Endothelial cell of umbilical vein (primary cell): ENCODE measurements at regions not wholly inside any gene's neighbourhood (a gene's known extent, or its start where the extent isn't known, plus 50 kb on each side); places are given as distances from the start of the nearest gene placed in this dataset.

Experiments used
- BruUV-seq: library from RNA; stranded (reverse); fragments of 400-500 nt; replicated peaks from 2 replicates; lab custom pipeline; 2021; lab: Mats Ljungman, UMichigan
- CTCF ChIA-PET: fragments of 300-600, 350-600 bp; sonication (Branson Sonifier 250); formaldehyde crosslinking; loops from one replicate; lab custom pipeline; 2021; ENCODE audit warnings: antibody characterized with exemption, inconsistent platforms; lab: Charles Lee
- POLR2A ChIA-PET: fragments of 300-600, 350-600 bp; sonication (Branson Sonifier 250); formaldehyde crosslinking; loops from one replicate; lab custom pipeline; 2021; ENCODE audit warnings: antibody characterized with exemption, inconsistent platforms; lab: Charles Lee
- DNase-seq: peaks from one replicate; pipeline ENCODE4 v3.0.0-alpha.2; 2011; ENCODE audit warnings: low read depth, low spot score
- FAIRE-seq: peaks from 2 replicates; lab custom pipeline; 2011; peaks lifted over from hg19 to GRCh38; lab: Jason Lieb, UNC
- H2AFZ ChIP-seq: 2 replicates; pipeline ENCODE4 v1.6.0; 2012; ENCODE audit warnings: low read depth, low read length, control low read depth, inconsistent platforms
- H3K27ac ChIP-seq: 2 replicates; pipeline ENCODE4 v1.5.1; 2011; ENCODE audit warnings: low read depth, mild to moderate bottlenecking, control low read depth, low read length, moderate library complexity; ENCODE audit not compliant: insufficient read depth
- H3K27me3 ChIP-seq, 2 experiments: 2 replicates each; pipeline versions ENCODE4 v1.6.0 to v1.6.1; 2011; ENCODE audit warnings: low read length in 2 of 2, mixed read lengths in 1 of 2; ENCODE audit not compliant: control insufficient read depth in 2 of 2, insufficient read depth in 2 of 2
- H3K36me3 ChIP-seq, 2 experiments: 2 replicates in 1 of 2; 3 replicates in 1 of 2; pipeline ENCODE4 v1.5.1; 2011; ENCODE audit warnings: low read length in 2 of 2, mild to moderate bottlenecking in 1 of 2, moderate library complexity in 1 of 2; ENCODE audit not compliant: control insufficient read depth in 2 of 2, insufficient read depth in 2 of 2; ENCODE audit errors: extremely low read depth in 1 of 2
- H3K4me1 ChIP-seq: 3 replicates; pipeline ENCODE4 v1.5.1; 2011; ENCODE audit warnings: mild to moderate bottlenecking, low read length; ENCODE audit not compliant: control insufficient read depth, insufficient read depth; ENCODE audit errors: extremely low read depth
- H3K4me2 ChIP-seq: 2 replicates; pipeline ENCODE4 v1.6.1; 2011; ENCODE audit warnings: low read length, control low read depth, mixed read lengths; ENCODE audit not compliant: insufficient read depth
- H3K4me3 ChIP-seq, 3 experiments: fragments of 200-600 bp in 1 of 3; sonication (generic), shearing (Covaris generic) in 1 of 3; replicated peaks in 1 of 3; 2 replicates each; pipeline ENCODE4 v1.5.1; 2011 to 2016; ENCODE audit warnings: control low read depth in 3 of 3, low read length in 3 of 3, mild to moderate bottlenecking in 2 of 3, inconsistent platforms in 1 of 3, low read depth in 1 of 3, moderate library complexity in 1 of 3; ENCODE audit not compliant: insufficient read depth in 1 of 3
- H3K79me2 ChIP-seq: 2 replicates; pipeline ENCODE4 v1.6.0; 2012; ENCODE audit warnings: low read length, inconsistent platforms; ENCODE audit not compliant: control insufficient read depth, insufficient read depth
- H3K9ac ChIP-seq: replicated peaks from 2 replicates; pipeline ENCODE3; 2011; ENCODE audit warnings: low read length, control low read depth; ENCODE audit not compliant: insufficient read depth; ENCODE audit errors: extremely low read depth
- H3K9me1 ChIP-seq: replicated peaks from 3 replicates; pipeline ENCODE4 v1.6.0; 2011; ENCODE audit warnings: mild to moderate bottlenecking, low read length; ENCODE audit not compliant: control insufficient read depth, insufficient read depth; ENCODE audit errors: extremely low read depth
- H3K9me3 ChIP-seq: replicated peaks from 2 replicates; pipeline ENCODE4 v1.5.1; 2012; ENCODE audit warnings: low read length, inconsistent platforms; ENCODE audit not compliant: control insufficient read depth, insufficient read depth
- H4K20me1 ChIP-seq: replicated peaks from 2 replicates; pipeline ENCODE3; 2011; ENCODE audit warnings: mild to moderate bottlenecking, low read length; ENCODE audit not compliant: control insufficient read depth, insufficient read depth; ENCODE audit errors: extremely low read depth
- CTCF ChIP-seq, 2 donors: IDR thresholded peaks; 1 replicate in 1 of 2; 2 replicates in 1 of 2; pipeline ENCODE4 v1.5.1; 2011; ENCODE audit warnings: low read length in 2 of 2, mild to moderate bottlenecking in 2 of 2, moderate library complexity in 2 of 2, control low read depth in 1 of 2, inconsistent platforms in 1 of 2, low read depth in 1 of 2; ENCODE audit not compliant: insufficient read depth in 1 of 2; ENCODE audit errors: extremely low read depth in 1 of 2
- EZH2 ChIP-seq: IDR thresholded peaks from 2 replicates; pipeline ENCODE4 v1.6.1; 2012; ENCODE audit warnings: borderline replicate concordance, low read depth, mild to moderate bottlenecking, moderate library complexity, low read length, inconsistent platforms; ENCODE audit not compliant: severe bottlenecking
- FOS ChIP-seq: IDR thresholded peaks from 2 replicates; pipeline ENCODE4 v1.6.1; 2011; ENCODE audit warnings: mild to moderate bottlenecking, low read length, moderate library complexity, borderline replicate concordance; ENCODE audit not compliant: insufficient read depth
- GATA2 ChIP-seq: IDR thresholded peaks from 2 replicates; pipeline ENCODE4 v1.7.0; 2011; ENCODE audit warnings: low read depth, mild to moderate bottlenecking, moderate library complexity, mixed read lengths, low read length; ENCODE audit not compliant: insufficient read length, insufficient read depth
- JUN ChIP-seq: IDR thresholded peaks from 2 replicates; pipeline ENCODE4 v1.6.1; 2011; ENCODE audit warnings: borderline replicate concordance, low read depth; ENCODE audit not compliant: insufficient read length, insufficient read depth
- MAX ChIP-seq: IDR thresholded peaks from 2 replicates; pipeline ENCODE4 v1.6.1; 2011; ENCODE audit not compliant: insufficient read depth, insufficient read length
- MYC ChIP-seq: IDR thresholded peaks from one replicate; pipeline ENCODE4 v1.6.1; 2011; ENCODE audit warnings: mild to moderate bottlenecking, low read depth, low read length
- POLR2A ChIP-seq: IDR thresholded peaks from 2 replicates; pipeline ENCODE4 v1.6.1; 2012; ENCODE audit warnings: low read depth, mild to moderate bottlenecking, control low read depth, low read length
- POLR2AphosphoS5 ChIP-seq: IDR thresholded peaks from 2 replicates; pipeline ENCODE4 v1.6.1; 2012; ENCODE audit warnings: low read depth, mild to moderate bottlenecking, control low read depth, low read length, moderate library complexity; ENCODE audit not compliant: insufficient read depth
- dilution Hi-C: fragments of 300-500 bp; cut with MboI; formaldehyde crosslinking; loops from one replicate; pipeline ENCODE4 v1.15.0; 2019; ENCODE audit warnings: low sequenced_read_pairs; ENCODE audit not compliant: extremely low pct_ligation_motif_present
- intact Hi-C: fragments of 100-400 bp; cut with micrococcal nuclease; formaldehyde crosslinking; loops from one replicate; pipeline ENCODE4 v1.10.0; 2022

GRCh38 chr18:78784861-78785260 is 194.8 kb upstream of the SALL3 start:
- Histone ChIP-seq H2AFZ (no peak overlapping the region), H3K36me3 (no peaks in the 10 kb centered on the region), H3K4me2 (no peak overlapping the region), H3K27me3 (no peaks in the 10 kb centered on the region), H3K9me3 (peaks cover 8% of the 10 kb centered on the region), H3K27ac (no peak overlapping the region), H3K4me1 (no peaks in the 10 kb centered on the region), H3K9me1 (no peaks in the 10 kb centered on the region), H4K20me1 (no peaks in the 10 kb centered on the region), H3K79me2 (no peaks in the 10 kb centered on the region), H3K9ac (no peak overlapping the region), H3K4me3 (no peak overlapping the region)
- no peak for FAIRE-seq
- intact Hi-C loops = no loop called here
- dilution Hi-C loops = no loop called here
- ChIA-PET POLR2A (no interaction called here), CTCF (no interaction called here)
- no TSS peak for BruUV-seq
- TF ChIP-seq GATA2 = no peak
- no peak for TF ChIP-seq JUN
- TF ChIP-seq POLR2A = no peak
- TF ChIP-seq FOS = no peak
- TF ChIP-seq POLR2AphosphoS5 = no peak
- no peak for TF ChIP-seq CTCF (IDR thresholded peaks at IDR 0.05; ENCODE audit: extremely low read depth in 1 of 2, insufficient read depth in 1 of 2, low read depth in 1 of 2, low read length in 2 of 2)
- TF ChIP-seq MAX = no peak
- no peak for TF ChIP-seq MYC
- no peak for TF ChIP-seq EZH2
- no peak for DNase-seq
